ENCODE measurements at regions not wholly inside any gene's neighbourhood (a gene's known extent, or its start where the extent isn't known, plus 50 kb on each side); places are given as distances from the start of the nearest gene placed in this dataset.

DNA sequence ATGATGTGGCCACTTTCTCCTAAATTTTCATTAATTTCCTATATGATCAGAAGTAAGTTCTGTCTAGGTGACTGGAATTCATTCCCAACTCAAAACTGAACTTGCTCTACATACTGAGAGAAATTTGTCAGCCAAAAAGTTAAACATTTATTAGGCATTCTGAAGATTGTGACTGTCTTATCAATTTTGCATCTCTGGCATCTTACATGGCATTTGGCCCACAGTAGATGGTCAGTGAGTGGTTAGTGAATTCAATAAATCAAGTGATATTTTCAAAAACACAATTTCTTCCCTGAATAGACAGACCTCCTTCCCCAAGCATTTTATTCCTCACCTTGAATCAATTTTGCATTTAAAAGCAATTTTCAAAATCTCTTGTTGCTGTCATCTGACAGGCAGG, 363.2 kb upstream of the NBEA start:
- no peak for DNase-seq
- ATAC-seq (ENCODE audit: poor library complexity), result no peak
- intact Hi-C loops (cut with DNase I), result no loop called here

DNA sequence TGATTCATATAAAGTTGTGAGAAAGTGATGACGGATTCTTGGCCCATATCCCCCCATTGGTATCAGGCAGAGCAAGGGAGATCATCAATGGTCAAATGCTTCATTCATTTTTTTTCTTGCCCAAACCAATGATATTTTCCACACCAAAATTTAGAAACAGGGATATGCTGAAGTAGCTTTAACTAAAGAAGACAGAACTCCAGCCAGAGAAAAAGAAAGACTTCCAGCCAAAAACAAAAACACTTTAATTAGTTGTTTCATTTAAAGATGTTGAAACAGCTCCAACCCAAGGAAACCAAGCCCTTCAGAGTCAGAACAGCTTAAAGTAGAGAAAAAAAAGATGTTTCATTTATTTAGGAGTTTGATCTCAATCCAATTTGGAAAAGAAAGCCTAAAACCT, 358.9 kb upstream of the NBEA start:
- no peak for DNase-seq
- intact Hi-C loops (cut with DNase I), result no loop called here
- ATAC-seq (ENCODE audit: poor library complexity), result no peak

DNA sequence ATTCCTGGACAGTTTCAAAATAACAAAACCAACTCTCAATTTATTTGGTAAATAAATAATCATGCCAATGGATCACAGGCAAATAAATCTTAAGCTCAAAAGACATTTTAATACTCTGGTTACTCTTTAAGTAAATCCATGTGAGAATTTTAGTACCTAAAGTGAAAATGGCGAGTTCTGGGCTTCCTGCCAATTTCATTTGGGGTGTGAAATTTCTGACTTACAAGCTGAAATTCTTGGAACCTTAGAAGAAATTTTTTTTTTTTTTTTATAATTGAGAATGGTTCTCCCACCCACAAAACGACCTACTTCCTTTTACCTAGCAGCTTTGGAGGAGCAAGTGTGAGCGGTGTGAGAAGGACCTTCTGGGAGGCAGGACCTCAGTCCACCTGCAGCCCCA, 354.5 kb upstream of the NBEA start:
- DNase-seq (no peak), ATAC-seq (ENCODE audit: poor library complexity) (no peak)
- intact Hi-C loops (cut with DNase I), result no loop called here

DNA sequence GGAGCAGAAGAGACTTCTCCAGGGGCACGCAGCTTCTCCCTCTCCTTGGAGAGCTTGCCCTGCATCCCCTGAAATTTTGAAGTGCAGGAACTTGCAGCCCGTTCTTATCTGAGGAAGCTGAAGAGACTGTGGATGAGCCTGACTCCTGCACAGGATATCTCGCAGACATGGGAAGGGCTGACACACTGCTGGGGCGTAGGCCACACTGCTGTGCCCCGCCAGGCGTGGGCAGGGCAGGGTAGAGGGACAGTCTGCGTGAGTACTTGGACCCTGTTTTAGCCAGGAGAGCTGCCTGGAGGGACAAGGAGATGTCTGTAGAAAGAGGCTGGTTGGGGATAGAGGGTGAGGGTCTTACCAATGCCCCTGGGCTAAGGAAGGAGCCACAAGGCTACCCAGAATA, 353.7 kb upstream of the NBEA start:
- ATAC-seq (ENCODE audit: poor library complexity) (no peak), DNase-seq (no peak)
- intact Hi-C loops (cut with DNase I), result no loop called here

DNA sequence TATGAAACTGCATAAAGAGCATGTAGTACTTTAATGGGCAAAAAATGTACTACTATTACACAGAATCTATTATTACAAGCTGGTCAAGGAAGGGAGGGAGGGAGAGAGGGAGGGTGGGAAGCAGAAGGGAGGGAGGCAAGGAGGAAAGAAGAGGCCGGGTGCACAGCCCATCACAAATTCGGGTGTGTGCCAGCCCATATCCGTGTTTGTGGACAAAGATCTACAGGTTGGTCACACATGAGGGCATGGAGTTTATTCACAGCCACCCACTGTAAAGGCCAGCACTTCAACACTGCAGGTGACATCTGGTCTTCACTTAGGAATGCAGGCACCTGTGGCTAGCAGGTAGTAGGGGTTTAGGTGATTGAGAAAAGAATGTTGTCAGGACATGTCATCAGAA, 352.5 kb upstream of the NBEA start:
- intact Hi-C loops (cut with DNase I), result no loop called here
- ATAC-seq (ENCODE audit: poor library complexity) (no peak), DNase-seq (no peak)

DNA sequence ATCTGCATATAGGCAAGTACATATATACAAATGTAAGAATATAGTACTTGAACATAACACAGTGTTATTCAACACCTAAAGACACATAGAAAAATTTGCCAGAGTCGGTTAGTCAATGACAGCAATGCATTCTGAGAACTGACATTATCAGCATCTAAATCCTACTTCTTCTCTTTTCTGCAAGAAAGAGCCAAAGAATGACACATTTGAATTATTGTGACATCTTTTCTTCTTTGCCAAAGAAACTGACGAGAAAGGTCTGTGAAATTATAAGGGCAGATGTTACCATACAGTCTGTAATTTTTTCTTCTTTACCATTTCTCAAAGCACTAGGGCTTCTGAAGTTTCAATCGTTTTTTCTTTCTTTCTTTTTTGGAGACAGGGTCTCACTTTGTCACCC, 350.9 kb upstream of the NBEA start:
- intact Hi-C loops (cut with DNase I), result no loop called here
- DNase-seq (no peak), ATAC-seq (ENCODE audit: poor library complexity) (peak; percentile 61)

DNA sequence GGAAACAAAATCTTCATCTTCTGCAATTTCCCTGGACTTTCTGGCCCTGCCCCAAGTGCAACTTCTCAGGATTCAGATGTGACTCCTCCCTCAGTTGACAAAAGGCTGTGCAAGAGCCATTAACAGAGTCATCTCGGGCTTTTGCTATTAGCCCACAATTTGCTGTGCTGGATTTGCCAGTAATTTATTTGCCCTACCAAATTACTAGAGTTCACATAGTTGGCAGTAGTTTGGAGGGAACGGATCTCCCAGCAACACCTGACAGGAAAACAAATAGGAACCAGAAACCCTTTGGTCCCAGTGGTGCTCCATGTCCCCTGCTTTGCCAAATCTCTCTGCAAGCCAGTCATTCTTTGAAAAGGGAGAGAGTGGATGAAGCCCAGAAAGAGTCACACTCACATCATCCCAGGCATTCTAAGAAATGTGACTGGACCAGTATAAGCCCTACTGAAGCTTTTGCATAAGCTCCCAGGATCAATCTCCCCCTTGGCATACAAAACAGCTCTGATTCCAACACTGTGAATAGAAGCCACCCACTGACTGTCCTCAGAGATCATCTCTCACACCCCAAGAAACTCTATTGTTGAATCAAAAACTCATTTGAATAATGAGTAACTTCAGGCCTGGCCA, 350.1 kb upstream of the NBEA start:
- ATAC-seq (ENCODE audit: poor library complexity) (peak; percentile 84), DNase-seq (peak; percentile 63)
- intact Hi-C loops (cut with DNase I), result no loop called here

DNA sequence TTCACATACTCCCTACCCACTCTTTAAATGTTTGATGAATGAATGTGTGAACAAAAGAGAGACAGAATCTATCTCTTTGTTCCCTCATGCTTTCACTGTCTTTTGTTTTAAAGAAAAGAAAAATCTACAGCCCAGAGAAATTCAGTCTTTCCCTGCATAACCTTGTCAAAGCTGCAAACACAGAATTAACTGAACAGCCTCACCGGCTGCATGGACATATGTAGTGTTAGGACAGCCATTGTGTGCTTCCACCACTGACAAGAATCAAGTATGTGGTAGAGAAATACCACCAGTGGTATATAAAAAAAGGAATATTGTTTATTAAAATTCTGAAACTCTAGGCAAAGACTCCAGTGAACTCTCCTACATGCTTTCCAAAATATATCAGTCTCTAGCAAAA, 348.4 kb upstream of the NBEA start:
- intact Hi-C loops (cut with DNase I), result no loop called here
- DNase-seq, result no peak
- ATAC-seq (ENCODE audit: poor library complexity), result no peak

DNA sequence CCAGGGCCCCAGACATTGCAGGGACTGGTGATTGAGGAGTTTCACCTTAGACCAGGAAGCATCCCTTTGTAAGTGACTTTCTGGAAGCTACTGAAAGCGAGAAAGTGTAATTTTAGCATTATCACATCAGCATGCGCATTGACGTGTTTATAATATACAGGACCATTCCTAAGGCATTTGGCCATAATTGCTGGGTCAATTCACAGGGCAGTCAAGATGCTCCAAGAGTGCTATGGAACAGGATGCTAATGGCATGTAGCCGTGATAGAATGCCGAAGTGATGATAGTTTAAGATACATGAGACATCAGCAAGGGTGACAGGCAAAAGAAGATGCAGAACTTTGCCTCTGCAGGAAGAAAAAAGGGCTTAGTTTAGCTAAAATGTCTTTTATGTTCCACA, 347.6 kb upstream of the NBEA start:
- DNase-seq, result no peak
- intact Hi-C loops (cut with DNase I), result no loop called here
- ATAC-seq (ENCODE audit: poor library complexity), result no peak

DNA sequence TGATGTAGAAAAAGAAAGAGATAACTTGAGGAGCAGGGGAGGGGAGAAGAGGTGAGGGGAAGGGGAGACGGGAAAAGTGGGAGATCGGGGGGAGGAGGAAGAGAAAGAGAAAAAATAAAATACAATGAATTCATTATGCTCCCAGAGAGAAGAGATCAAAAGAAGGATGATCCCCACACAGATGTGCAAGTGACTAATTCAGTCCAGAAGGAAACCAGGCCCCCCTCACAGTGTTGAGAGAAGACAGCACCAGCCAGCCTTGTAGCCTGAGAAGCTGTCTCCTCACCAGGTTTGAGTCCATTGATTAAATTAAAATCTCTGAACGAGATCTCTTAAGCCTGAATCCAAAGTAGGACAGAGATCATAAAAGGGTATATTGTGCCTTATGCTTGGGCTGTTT, 333.7 kb upstream of the NBEA start:
- DNase-seq (no peak), ATAC-seq (ENCODE audit: poor library complexity) (no peak)
- intact Hi-C loops (cut with DNase I), result no loop called here

DNA sequence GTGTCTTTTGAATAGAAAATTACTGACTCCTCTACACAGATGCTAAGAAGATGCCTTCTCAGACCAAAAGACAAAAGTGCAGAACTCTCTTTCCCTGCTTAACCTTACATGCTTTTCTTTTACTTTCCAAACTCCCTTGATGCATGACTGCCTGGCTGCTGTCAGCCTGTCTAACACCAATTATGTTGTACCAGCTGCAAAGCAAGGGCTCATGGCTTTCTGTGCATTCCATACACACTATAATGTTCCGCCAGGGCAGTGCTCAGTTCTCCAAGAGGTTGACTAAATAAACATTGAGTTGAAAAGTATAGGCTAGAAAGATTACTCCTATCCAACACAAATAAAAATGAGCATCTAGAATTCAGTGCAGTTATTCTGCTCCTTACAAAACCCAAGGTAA, 330.4 kb upstream of the NBEA start:
- intact Hi-C loops (cut with DNase I), result no loop called here
- DNase-seq, result no peak
- no peak for ATAC-seq (ENCODE audit: poor library complexity)

DNA sequence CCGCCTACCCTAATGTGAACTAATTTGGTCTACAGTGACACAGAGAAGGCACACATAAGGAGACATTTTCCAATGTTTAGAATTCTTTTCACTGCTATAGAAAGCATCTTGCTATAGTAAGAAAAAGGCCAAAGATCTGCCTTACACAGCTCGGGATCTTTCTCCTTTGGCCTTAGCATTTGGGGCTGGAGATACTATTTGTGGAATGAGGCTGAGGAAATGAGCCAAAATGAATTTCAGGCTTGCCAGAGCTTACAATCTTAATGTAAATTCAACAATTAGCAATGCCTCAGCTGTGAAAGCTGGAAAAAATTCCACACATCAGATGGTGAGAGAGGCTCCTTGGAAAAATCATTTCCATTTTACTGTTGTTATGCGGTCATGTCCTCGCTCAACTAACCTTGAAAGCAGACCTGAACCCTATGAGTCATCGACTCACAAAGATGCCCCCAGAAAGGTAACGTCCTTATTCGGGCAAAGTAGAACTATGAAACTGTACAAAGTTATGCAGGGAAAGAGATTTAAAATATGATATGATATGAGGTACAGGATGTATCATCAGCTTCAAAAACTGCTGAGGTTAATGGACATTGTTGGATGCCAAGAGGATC, 324.5 kb upstream of the NBEA start:
- DNase-seq (no peak), ATAC-seq (ENCODE audit: poor library complexity) (no peak)
- intact Hi-C loops (cut with DNase I), result no loop called here

DNA sequence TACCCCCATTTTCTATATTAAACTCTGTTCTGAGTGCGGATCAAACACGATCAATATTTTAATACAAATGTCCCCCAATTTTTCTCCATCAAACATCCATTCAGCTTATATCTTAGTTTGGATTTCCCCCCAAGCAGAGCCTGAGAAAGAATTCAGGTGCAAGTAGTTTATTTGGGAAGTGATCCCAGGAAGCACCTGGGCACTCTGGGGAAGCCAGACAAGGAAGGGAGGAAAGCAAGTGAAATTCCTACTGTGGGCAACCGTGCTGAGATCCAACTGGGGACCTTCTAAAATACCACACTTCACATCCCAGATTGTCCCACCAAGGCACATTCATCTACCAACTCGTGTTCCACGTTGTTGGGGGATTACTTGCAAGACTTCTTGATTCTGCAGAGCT, 323.4 kb upstream of the NBEA start:
- no peak for DNase-seq
- no peak for ATAC-seq (ENCODE audit: poor library complexity)
- intact Hi-C loops (cut with DNase I), result no loop called here

DNA sequence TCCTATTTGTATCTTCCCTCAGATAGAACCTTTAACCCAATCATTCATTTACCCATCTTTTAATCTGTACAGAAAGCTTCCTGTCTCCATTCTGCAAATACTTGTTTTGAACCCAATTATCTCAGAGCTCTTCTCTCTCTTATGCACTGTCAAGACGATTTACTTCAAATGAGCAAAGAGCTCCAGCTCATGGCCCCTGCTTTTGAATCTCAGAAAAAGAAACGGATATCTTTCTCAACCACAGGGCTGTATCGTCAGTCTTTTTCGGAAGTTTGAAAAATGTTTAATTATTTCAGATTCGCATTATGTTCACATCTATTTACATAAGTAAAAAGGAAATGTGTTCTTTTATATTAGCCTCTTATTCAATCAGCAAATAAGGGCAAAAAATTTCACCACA, 322.7 kb upstream of the NBEA start:
- no peak for ATAC-seq (ENCODE audit: poor library complexity)
- intact Hi-C loops (cut with DNase I), result no loop called here
- no peak for DNase-seq

DNA sequence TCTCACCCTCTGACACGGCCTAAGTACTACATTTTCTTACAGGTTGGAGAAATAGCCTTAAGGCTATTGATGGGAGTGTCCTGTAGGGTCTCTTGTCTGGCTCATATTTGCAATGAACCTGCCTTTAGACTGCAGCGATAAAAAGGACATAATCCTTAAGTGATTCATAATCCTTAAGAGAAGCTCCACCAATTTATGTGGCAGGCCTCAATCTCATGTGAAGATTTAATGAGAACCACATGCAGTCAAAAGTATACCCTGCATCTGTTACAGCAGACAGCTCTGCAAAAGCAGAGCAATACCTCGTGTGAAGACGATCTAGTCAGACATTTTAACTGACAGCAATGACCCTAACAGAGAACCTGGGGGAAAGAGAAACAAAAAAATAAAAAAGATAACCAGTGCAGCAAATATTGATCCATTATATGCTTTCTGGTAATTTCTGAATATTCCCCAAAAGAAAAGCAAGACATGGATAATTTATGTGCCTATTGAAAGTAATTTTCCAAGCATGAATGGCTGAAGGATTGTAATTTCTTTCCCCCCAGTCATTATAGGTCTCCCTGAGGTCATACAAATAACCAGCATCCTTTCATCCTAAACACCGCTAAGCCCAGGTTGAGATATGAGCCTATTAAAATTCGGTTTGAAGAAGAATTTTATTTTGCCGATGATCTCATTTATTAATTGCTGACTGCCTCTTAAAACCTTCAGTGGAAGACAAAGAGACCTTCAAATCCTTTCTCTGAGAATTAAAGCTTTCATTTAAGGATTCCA, 321.8 kb upstream of the NBEA start:
- DNase-seq, result no peak
- intact Hi-C loops (cut with DNase I), result no loop called here
- no peak for ATAC-seq (ENCODE audit: poor library complexity)

DNA sequence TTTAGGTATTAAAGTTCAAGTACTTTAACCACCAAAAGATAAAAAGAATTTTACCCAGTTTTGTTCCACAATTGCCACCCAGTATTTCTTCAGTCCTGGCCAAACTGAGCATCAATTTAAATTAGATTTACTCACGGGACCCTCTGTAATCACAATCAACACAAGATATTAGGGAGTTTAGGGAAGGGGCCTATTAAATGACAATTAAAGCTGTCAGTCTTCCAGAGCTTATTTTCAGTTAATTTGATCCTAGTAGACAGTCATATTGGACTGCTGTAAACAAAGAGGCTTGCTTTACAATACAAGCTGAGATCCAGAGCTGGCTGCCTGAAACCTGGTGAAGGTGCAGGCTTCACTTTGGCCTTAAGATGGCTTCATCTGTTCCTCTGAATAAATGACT, 321.2 kb upstream of the NBEA start:
- ATAC-seq (ENCODE audit: poor library complexity), result no peak
- intact Hi-C loops (cut with DNase I), result no loop called here
- DNase-seq, result no peak

DNA sequence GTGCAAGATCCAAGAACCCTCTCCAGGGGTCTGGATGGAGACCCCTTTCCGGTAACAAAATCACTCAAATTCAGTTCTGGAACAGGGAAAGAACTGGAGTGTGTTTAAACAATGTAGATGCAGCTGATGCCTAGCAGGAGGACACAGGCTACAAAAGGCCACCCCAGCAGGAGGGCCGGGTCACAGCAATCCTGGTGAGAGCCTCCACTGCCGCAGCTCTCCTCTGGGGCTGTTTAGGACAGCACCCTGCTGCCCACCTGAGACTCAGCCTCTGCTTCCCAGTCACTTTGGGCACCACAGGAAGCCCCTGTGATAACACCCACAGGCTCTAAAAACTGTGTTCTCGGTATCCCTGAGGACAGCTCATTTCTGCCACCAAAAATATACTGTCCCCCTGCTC, 318.7 kb upstream of the NBEA start:
- intact Hi-C loops (cut with DNase I), result no loop called here
- ATAC-seq (ENCODE audit: poor library complexity) (no peak), DNase-seq (no peak)

DNA sequence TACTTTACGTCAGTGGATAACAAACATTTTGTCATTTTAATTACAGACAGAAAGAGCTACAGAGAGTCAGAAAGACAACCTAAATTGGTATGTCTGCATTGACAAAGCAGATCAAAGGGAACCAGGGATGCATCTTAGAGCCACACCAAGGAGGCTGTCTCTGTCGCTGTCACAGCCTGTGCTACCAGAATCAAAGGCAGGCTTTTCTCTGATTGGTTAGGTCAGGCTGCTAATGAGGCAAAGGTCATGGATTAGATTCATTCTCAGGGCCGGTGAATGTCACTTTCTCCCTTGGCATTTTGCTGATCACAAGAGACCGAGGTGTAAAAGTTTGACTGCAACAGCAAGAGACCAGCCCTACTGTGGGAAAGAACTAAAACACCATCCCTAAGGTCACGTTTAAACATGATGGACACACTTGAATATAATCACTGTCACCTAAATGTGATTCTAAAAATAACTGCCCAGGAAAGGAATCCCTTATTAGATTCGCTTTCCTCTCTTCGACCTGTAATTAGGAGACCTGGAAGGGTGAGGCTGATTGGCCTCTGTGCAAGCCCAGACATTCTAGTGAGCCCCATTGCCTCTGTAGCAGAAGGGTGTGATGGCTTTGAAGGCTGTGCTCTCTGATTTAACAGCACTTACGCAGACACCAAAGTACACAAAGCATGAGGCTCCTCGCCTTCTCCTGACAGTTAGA, 314.4 kb upstream of the NBEA start:
- ATAC-seq (ENCODE audit: poor library complexity) (peak; percentile 53), DNase-seq (no peak)
- intact Hi-C loops (cut with DNase I), result no loop called here

DNA sequence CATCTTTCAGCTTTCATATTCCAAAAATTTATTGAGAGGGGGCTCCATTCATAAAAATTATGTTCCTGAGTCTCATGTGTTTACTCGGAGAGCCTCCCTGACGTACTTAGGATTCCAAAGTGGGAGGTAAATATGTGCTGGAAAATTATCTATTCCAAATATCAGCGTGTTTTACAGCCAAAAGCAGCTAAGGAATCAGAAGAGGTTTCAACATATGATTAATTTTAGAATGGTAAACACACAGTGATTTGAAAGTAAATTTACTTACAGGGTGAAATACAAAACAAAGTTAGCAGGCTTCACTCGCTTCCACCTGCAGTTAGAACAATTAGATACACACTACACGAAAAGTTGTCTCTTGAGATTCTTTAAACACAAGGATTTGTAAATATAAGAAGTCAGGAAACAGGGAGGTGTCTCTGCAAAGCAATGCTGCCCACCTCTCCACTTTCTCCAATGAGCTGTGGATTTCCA, 313.8 kb upstream of the NBEA start:
- no peak for DNase-seq
- ATAC-seq (ENCODE audit: poor library complexity), result no peak
- intact Hi-C loops (cut with DNase I), result no loop called here

DNA sequence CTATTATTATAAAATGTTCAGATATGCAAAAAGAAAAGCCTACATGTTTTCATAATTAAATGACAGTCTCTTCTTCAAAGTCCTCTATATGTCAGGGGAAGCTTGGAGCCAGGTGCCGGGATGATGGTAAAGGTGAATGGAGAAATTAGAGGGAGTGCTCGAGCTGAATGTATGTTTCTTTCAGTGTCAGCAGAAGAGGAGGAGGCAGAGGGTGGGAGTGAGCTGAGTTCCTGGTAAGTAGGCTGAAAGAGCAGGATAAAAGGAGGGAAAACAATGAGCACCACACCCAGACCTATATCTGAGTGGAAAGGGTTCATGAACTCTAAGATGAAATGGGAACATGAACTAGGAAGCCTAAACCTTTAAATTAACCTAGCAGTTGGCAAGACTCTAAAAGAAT, 307.6 kb upstream of the NBEA start:
- intact Hi-C loops (cut with DNase I), result no loop called here
- no peak for ATAC-seq (ENCODE audit: poor library complexity)
- DNase-seq, result no peak

All from Right ventricle myocardium superior (tissue), 1 donor.